ENCODE measurements at regions not wholly inside any gene's neighbourhood (a gene's known extent, or its start where the extent isn't known, plus 50 kb on each side); places are given as distances from the start of the nearest gene placed in this dataset.
"Not testable (repeated sequence)": the region's sequence is repeated elsewhere in the genome, so short reads cannot be mapped to it uniquely, and the experiment has no call there.

GRCh38 chr4:115292320-115293092 lies 179.1 kb upstream of the NDST4 start:
- no peak for DNase-seq

GRCh38 chr4:115287426-115287825 lies 174.0 kb upstream of the NDST4 start:
- DNase-seq = no peak

DNA sequence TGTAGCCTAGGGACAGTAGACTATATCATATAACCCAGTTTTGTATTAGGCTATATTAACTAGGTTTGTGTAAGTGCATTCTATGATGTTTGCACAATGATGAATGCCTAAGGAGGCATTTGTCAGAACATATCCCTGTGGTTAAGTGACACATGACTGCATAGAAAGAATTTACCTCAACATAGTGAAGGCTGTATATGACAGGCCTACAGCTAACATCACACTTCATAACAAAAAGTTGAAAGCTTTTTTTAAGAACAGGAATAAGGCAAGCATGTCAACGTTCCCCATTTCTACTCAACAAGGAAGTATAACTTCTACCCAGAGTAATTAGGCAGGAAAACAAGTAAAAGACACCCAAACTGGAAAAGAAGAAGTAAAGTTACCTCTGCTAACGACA lies 165.9 kb upstream of the NDST4 start:
- no peak for DNase-seq

GRCh38 chr4:115278830-115279229 lies 165.4 kb upstream of the NDST4 start:
- no peak for DNase-seq

GRCh38 chr4:115275615-115276014 lies 162.2 kb upstream of the NDST4 start:
- DNase-seq = no peak

- no peak for DNase-seq
Measured at GRCh38 chr4:115274545-115274944, 161.1 kb upstream of the NDST4 start.

DNA sequence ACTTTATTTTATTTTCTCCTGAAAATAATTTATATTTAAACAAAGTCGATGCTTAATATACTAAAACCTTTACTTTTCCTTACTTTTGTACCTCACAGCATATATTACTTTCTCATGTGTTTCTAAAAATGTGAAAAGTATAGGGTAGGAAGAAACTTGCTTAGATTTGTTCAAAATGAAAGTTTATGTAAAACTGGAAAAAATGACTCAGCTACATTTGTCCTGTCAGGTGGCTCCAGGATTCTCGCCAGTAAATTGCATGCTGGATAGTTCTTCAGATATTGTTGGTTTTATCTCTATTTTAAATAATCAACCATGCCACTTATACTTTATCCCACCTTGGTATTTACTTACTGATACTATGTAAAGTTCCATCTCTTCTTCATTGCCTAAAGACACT lies 159.2 kb upstream of the NDST4 start:
- DNase-seq = no peak

DNA sequence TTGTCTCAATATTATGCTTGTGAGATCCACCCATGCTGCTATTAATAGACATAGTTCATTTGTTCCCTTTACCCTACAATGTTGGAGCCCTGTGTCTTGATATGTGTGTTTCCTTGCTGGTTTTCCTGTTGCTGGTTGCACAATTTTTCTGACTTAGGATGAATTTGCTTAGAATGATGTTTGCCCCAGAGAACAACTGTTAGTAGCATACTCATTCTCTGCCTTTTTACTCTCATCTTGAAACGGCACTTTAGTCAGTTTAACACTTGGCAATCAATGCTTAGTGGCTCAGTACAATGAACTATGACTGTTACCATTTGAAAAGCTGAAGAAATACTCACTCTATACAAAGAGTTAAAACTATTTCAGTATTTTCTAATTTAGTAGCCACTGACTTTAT lies 158.8 kb upstream of the NDST4 start:
- DNase-seq = no peak

DNA sequence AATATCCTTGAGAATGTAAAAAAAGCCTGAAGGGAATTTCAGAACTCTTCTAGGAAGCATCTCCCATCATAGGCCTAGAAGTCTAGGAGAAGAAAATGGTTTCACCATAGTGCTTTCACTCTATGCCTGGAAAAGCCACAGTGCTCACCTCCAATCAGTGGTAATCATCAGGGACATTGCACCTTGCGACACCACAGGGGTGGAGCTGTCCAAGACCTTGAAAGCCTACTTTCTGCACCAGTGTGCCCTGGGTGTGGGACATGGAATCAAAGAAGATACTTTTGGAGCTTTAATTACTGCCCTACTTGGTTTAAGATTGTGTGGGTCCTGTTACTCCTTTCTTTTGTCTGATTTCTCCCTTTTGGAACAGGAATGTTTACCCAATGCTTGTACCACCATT lies 146.8 kb upstream of the NDST4 start:
- DNase-seq = no peak

- no peak for DNase-seq
Measured at GRCh38 chr4:115259642-115260041, 146.2 kb upstream of the NDST4 start.

- no peak for DNase-seq
Measured at GRCh38 chr4:115249808-115250207, 136.4 kb upstream of the NDST4 start.

- no peak for DNase-seq
Measured at GRCh38 chr4:115234405-115235093, 121.1 kb upstream of the NDST4 start.

DNA sequence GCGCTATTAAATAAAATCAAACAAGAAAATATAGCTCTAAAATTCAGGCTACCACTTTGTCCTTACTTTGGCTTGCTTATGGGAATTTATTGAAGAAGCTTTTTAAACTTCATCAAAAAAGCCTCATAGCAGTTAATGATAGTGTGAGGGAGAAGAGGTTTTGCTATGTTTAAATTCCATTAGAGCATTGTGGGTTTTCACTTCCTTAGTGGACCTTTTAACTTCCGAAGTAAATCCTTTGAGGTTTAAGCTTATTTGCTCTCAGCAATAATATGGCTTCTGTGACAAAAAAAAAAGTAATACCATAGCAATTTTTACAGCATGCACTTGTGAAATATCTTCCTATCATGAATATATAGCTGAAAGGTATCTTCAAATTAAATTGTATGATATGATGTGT lies 120.2 kb upstream of the NDST4 start:
- no peak for DNase-seq

DNA sequence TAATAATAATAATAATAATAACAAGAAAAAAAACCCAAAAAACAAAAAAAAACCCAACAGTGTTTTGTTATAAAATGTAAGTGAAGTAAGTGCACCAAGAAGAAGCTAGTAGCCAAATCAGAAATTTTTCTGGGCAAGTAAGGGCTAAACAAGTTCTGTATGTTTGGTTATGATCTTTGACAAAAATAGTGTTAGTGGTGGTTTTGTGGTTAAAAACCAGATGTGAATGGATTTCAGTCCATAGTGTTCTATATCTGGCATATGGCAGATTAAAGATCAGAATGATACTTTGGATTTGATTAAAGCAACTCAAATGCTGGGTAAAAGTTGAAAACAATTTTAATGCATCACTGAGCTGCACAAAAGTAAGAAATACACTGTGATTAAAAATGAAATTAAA lies 116.5 kb upstream of the NDST4 start:
- no peak for DNase-seq

DNA sequence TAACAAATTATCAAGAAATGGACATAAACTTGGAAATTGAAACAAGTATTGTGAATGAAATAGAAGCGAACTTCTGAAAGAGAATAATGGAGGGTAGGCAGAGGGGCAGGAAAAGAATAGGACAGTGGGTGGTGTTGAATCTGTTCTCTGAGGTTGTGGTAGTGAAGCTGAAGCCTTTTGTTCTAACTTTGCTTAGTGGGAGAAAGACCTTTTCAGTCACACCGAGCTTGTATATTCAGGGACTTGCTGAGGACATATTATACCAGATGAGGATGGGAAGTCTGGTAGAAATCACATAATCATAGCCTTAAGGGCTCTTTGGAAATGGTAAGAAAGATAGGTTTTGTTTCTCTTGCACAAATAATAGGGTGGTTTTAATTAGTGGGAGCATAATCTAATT lies 115.4 kb upstream of the NDST4 start:
- DNase-seq = no peak

GRCh38 chr4:115222061-115222460 lies 108.6 kb upstream of the NDST4 start:
- no peak for DNase-seq

DNA sequence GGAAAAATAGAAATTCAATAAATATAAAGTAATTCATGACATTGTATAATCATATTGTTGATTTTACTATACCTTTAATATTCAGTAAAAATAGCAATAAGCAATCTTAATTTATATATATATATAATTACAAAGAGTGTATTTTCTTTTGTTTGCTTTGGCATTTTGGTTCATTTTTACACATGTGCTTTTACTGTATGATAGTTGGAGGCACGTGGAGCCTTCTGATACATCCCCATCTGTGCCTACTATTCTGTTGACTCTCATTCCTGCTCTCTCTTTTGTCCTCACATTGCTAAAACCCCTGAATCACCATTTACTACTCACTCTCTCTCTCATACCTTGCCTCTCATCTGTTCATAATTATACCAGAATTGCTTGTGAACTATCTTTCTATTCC lies 106.4 kb upstream of the NDST4 start:
- DNase-seq = no peak

GRCh38 chr4:115219315-115219860 lies 106.0 kb upstream of the NDST4 start:
- no peak for DNase-seq

GRCh38 chr4:115215935-115216334 lies 102.5 kb upstream of the NDST4 start:
- no peak for DNase-seq

- no peak for DNase-seq
Measured at GRCh38 chr4:115213716-115214115, 100.3 kb upstream of the NDST4 start.

GRCh38 chr4:115201042-115201330 lies 87.6 kb upstream of the NDST4 start:
- DNase-seq = no peak

DNA sequence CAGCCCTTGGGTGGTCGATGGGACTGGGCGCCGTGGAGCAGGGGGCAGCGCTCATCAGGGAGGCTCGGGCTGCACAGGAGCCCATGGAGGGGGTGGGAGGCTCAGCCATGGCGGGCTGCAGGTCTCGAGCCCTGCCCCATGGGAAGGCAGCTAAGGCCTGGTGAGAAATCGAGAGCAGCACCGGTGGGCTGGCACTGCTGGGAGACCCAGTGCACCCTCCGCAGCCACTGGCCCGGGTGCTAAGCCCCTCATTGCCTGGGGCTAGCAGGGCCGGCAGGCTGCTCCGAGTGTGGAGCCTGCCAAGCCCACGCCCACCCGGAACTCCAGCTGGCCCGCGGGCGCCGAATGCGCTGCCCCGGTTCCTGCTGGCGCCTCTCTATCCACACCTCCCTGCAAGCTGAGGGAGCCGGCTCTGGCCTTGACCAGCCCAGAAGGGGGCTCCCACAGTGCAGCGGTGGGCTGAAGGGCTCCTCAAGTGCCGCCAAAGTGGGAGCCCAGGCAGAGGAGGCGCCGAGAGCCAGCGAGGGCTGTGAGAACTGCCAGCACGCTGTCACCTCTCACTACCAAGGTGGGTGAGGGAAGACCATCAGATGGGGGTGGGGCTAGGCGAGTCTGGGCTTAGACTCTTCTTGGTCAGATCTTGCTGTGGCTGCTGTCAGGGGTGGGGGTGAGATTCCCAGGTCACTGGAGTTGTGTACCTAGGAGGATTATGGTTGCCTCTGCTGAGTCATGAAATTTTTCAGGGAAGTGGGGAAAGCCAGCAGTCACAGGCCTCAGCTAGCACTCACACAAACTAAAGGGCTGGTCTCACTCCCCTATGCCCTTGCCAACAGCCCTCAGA lies 87.0 kb upstream of the NDST4 start:
- DNase-seq = peak; percentile 60

DNA sequence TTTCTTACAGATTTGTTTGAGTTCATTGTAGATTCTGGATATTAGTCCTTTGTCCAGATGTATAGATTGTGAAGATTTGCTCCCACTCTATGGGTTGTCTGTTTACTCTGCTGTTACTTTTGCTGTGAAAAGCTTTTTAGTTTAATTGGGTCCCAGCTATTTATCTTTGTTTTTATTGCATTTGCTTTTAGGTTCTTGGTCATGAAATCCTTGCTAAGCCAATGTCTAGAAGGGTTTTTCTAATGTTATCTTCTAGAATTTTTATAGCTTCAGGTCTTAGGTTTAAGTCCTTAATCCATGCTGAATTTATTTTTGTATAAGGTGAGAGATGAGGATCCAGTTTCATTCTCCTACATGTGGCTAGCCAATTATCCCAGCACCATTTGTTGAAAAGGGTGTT lies 81.2 kb upstream of the NDST4 start:
- DNase-seq = not testable (repeated sequence)

GRCh38 chr4:115190529-115190928 lies 77.1 kb upstream of the NDST4 start:
- DNase-seq = no peak

Data from islet precursor cell (in vitro differentiated cells).